CD14-positive monocyte (primary cell): ENCODE measurements at regions not wholly inside any gene's neighbourhood (a gene's known extent, or its start where the extent isn't known, plus 50 kb on each side); places are given as distances from the start of the nearest gene placed in this dataset.

Experiments
- DNase-seq, 3 donors: peaks; one replicate each; pipeline ENCODE4 v3.0.0-alpha.2; 2011 to 2022
- H2AFZ ChIP-seq: 2 replicates; pipeline ENCODE4 v1.6.0; 2012; ENCODE audit warnings: mild to moderate bottlenecking, low read depth, low read length, inconsistent platforms; ENCODE audit not compliant: insufficient read depth, poor library complexity, severe bottlenecking
- H3K27ac ChIP-seq, 2 donors: 1 replicate in 1 of 2; 2 replicates in 1 of 2; pipeline ENCODE4 v1.5.1; 2012 to 2013; ENCODE audit warnings: low read length in 2 of 2, control low read depth in 1 of 2, inconsistent platforms in 1 of 2, low read depth in 1 of 2, mild to moderate bottlenecking in 1 of 2
- H3K27me3 ChIP-seq, 2 donors: one replicate each; pipeline versions ENCODE4 v1.6.0 to v1.6.1; 2011 to 2013; ENCODE audit warnings: low read length in 2 of 2; ENCODE audit not compliant: control insufficient read depth in 2 of 2, insufficient read depth in 2 of 2
- H3K36me3 ChIP-seq, 2 donors: replicated peaks in 1 of 2; 1 replicate in 1 of 2; 2 replicates in 1 of 2; pipeline versions ENCODE4 v1.5.1 to v1.6.1; 2012 to 2013; ENCODE audit warnings: low read length in 2 of 2, control low read depth in 1 of 2, inconsistent platforms in 1 of 2, mild to moderate bottlenecking in 1 of 2; ENCODE audit not compliant: insufficient read depth in 2 of 2, control insufficient read depth in 1 of 2
- H3K4me1 ChIP-seq, 2 donors: 1 replicate in 1 of 2; 2 replicates in 1 of 2; pipeline versions ENCODE4 v1.5.1 to v1.6.1; 2012 to 2013; ENCODE audit warnings: low read length in 2 of 2, control low read depth in 1 of 2, inconsistent platforms in 1 of 2, mild to moderate bottlenecking in 1 of 2, moderate library complexity in 1 of 2; ENCODE audit not compliant: insufficient read depth in 2 of 2, control insufficient read depth in 1 of 2
- H3K4me2 ChIP-seq: replicated peaks from 2 replicates; pipeline ENCODE3; 2012; ENCODE audit warnings: low read length, moderate library complexity, mild to moderate bottlenecking; ENCODE audit not compliant: poor library complexity, severe bottlenecking; ENCODE audit errors: extremely low read depth
- H3K4me3 ChIP-seq, 3 experiments: fragments of 200-600 bp in 1 of 3; sonication (generic) in 1 of 3; replicated peaks in 1 of 3; 1 replicate in 2 of 3; 2 replicates in 1 of 3; pipeline ENCODE4 v1.5.1; 2011 to 2013; ENCODE audit warnings: low read length in 3 of 3, mild to moderate bottlenecking in 3 of 3, control low read depth in 2 of 3, low read depth in 2 of 3, inconsistent platforms in 1 of 3, moderate library complexity in 1 of 3
- H3K79me2 ChIP-seq: 2 replicates; pipeline ENCODE4 v1.6.0; 2012; ENCODE audit warnings: mild to moderate bottlenecking, control low read depth, inconsistent platforms, low read length, moderate library complexity; ENCODE audit not compliant: insufficient read depth
- H3K9ac ChIP-seq: 2 replicates; pipeline ENCODE4 v1.6.0; 2017; ENCODE audit warnings: low read length, mild to moderate bottlenecking; ENCODE audit not compliant: insufficient read depth, poor library complexity, severe bottlenecking
- H3K9me3 ChIP-seq, 2 donors: replicated peaks in 1 of 2; 1 replicate in 1 of 2; 2 replicates in 1 of 2; pipeline versions ENCODE4 v1.5.1 to v1.6.1; 2012 to 2013; ENCODE audit warnings: low read length in 2 of 2, control low read depth in 1 of 2; ENCODE audit not compliant: control insufficient read depth in 1 of 2, insufficient read depth in 1 of 2
- H4K20me1 ChIP-seq: 2 replicates; pipeline ENCODE4 v1.6.0; 2012; ENCODE audit warnings: mild to moderate bottlenecking, low read length, control low read depth, moderate library complexity; ENCODE audit not compliant: insufficient read depth
- H3K27ac Mint-ChIP-seq, 7 donors: one replicate each; pipeline ENCODE4 v1.8.0; 2020; ENCODE audit warnings: mild to moderate bottlenecking in 7 of 7, mixed read lengths in 7 of 7, moderate library complexity in 6 of 7, inconsistent platforms in 2 of 7
- H3K27me3 Mint-ChIP-seq, 3 donors: one replicate each; pipeline ENCODE4 v1.8.0; 2021 to 2022; ENCODE audit warnings: low read depth in 3 of 3, mild to moderate bottlenecking in 3 of 3, mixed read lengths in 3 of 3, moderate library complexity in 3 of 3, inconsistent platforms in 1 of 3
- H3K36me3 Mint-ChIP-seq, 2 donors: one replicate each; pipeline ENCODE4 v1.8.0; 2020; ENCODE audit warnings: mixed read lengths in 2 of 2, inconsistent platforms in 1 of 2, mild to moderate bottlenecking in 1 of 2
- H3K4me1 Mint-ChIP-seq: one replicate; pipeline ENCODE4 v1.8.0; 2020; ENCODE audit warnings: mild to moderate bottlenecking, mixed read lengths
- H3K4me3 Mint-ChIP-seq, 2 donors: one replicate each; pipeline ENCODE4 v1.8.0; 2020; ENCODE audit warnings: mild to moderate bottlenecking in 2 of 2, mixed read lengths in 2 of 2, moderate library complexity in 1 of 2
- H3K9me3 Mint-ChIP-seq, 7 donors: one replicate each; pipeline ENCODE4 v1.8.0; 2020 to 2022; ENCODE audit warnings: mixed read lengths in 7 of 7, mild to moderate bottlenecking in 6 of 7, moderate library complexity in 6 of 7, inconsistent platforms in 2 of 7
- WGBS: methylation state at CpG from one replicate; pipeline ENCODE4 v1.1.5; 2013; ENCODE audit warnings: missing lambda C conversion rate; ENCODE audit not compliant: insufficient coverage; 5-methylcytosine and 5-hydroxymethylcytosine counted together
- intact Hi-C, 2 donors: fragments of 100-400 bp; cut with micrococcal nuclease; formaldehyde crosslinking; loops; one replicate each; pipeline versions ENCODE4 v1.15.0 to v1.15.1; 2023
- TF ChIP-seq, protein P1 (sequence below): fragments of 200-600 bp; IDR thresholded peaks from one replicate; pipeline ENCODE4 v1.8.0; 2022; ENCODE audit warnings: antibody characterized with exemption, mild to moderate bottlenecking

DNA sequence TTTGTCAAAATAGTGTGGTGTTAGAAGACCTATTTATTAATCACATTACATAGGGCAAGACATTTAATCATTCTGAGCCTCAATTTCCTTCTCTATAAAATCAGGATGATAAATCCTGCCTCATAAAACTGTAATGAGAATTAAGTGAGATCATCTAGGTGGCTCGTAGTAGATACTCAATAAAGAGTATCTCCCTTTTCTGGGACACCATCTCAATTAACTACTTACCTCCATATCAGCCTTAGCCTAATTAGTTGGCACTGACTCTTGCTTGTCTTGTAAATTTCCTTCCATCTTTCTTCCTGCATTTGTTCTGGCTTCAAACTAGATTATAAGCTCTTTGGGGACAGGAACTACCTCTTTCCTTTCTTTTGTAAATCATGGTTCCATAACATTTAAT lies 102.6 kb upstream of the TNR start:
- H3K36me3 Mint-ChIP-seq, result no peaks in the 10 kb centered on the region
- no CpG with 5 or more reads among the region's 1 CpG for WGBS
- Histone ChIP-seq H3K4me3 (no peak overlapping the region), H4K20me1 (no peaks in the 10 kb centered on the region), H3K9me3 (no peaks in the 10 kb centered on the region), H3K9ac (no peak overlapping the region), H2AFZ (no peak overlapping the region), H3K36me3 (no peaks in the 10 kb centered on the region), H3K27me3 (no peaks in the 10 kb centered on the region), H3K4me2 (no peak overlapping the region), H3K79me2 (no peaks in the 10 kb centered on the region), H3K27ac (no peak overlapping the region), H3K4me1 (no peaks in the 10 kb centered on the region)
- peaks cover 0 to 2% (median 0%) of the 10 kb centered on the region in 3 donors for H3K27me3 Mint-ChIP-seq
- TF ChIP-seq, protein P1, sequence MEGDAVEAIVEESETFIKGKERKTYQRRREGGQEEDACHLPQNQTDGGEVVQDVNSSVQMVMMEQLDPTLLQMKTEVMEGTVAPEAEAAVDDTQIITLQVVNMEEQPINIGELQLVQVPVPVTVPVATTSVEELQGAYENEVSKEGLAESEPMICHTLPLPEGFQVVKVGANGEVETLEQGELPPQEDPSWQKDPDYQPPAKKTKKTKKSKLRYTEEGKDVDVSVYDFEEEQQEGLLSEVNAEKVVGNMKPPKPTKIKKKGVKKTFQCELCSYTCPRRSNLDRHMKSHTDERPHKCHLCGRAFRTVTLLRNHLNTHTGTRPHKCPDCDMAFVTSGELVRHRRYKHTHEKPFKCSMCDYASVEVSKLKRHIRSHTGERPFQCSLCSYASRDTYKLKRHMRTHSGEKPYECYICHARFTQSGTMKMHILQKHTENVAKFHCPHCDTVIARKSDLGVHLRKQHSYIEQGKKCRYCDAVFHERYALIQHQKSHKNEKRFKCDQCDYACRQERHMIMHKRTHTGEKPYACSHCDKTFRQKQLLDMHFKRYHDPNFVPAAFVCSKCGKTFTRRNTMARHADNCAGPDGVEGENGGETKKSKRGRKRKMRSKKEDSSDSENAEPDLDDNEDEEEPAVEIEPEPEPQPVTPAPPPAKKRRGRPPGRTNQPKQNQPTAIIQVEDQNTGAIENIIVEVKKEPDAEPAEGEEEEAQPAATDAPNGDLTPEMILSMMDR, result no peak
- H3K4me3 Mint-ChIP-seq, result no peak overlapping the region
- peaks cover 4% of the 10 kb centered on the region for H3K4me1 Mint-ChIP-seq
- DNase-seq, result no peak
- H3K27ac Mint-ChIP-seq, result no peak overlapping the region
- intact Hi-C loops, result no loop called here
- peaks cover 0 to 12% (median 2%) of the 10 kb centered on the region in 7 donors for H3K9me3 Mint-ChIP-seq

DNA sequence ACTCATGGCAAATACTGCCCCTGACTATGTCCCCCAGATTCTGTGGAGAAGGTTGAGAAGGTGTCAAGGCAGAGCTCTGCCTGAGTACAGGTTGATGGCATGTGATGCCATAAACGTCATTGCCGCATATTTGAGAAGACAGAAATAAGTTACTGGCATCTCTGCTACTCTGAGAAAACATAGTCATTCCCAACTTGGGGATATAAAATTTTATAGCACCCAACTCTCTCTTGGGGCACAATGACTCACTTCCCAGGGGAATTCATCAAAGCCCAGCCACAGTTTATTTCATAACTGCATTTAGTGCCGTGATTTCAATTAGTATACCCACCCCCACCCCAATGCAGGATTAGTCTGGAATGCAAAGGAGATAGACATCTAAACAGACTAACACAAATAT lies 101.9 kb upstream of the TNR start:
- H3K79me2 ChIP-seq, result no peaks in the 10 kb centered on the region
- H2AFZ ChIP-seq, result no peak overlapping the region
- H3K27ac ChIP-seq, result no peak overlapping the region
- intact Hi-C loops, result no loop called here
- DNase-seq, result no peak
- TF ChIP-seq, protein P1, result no peak
- Mint-ChIP-seq H3K36me3 (no peaks in the 10 kb centered on the region), H3K4me3 (no peak overlapping the region), H3K4me1 (peaks cover 5% of the 10 kb centered on the region), H3K9me3 (peaks cover 0 to 12% (median 2%) of the 10 kb centered on the region in 7 donors), H3K27ac (no peak overlapping the region), H3K27me3 (peaks cover 0 to 2% (median 0%) of the 10 kb centered on the region in 3 donors)
- H3K36me3 ChIP-seq, result no peaks in the 10 kb centered on the region
- no CpG with 5 or more reads among the region's 3 CpGs for WGBS
- H3K9me3 ChIP-seq, result no peaks in the 10 kb centered on the region
- H4K20me1 ChIP-seq, result no peaks in the 10 kb centered on the region
- no peak overlapping the region for H3K9ac ChIP-seq
- no peak overlapping the region for H3K4me2 ChIP-seq
- no peaks in the 10 kb centered on the region for H3K4me1 ChIP-seq
- H3K4me3 ChIP-seq, result no peak overlapping the region
- no peaks in the 10 kb centered on the region for H3K27me3 ChIP-seq
